ENCODE measurements at regions not wholly inside any gene's neighbourhood (a gene's known extent, or its start where the extent isn't known, plus 50 kb on each side); places are given as distances from the start of the nearest gene placed in this dataset.

DNA sequence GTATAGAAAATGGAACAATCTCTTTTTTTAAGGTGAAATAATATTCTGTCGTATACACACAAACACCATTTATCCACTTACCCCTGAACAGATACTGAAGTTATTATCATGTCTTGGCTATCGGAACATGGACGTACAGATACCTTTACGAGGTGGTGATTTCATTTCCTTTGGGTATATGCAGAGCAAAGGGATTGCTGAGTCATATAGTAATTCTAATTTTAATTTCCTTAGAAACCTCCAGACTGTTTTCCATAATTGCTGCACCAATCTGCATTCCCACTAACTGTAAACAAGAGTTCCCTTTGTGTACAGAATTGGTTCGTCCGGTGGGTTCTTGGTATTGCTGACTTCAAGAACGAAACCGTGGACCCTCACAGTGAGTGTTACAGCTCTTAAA, 179.4 kb downstream of the SHOX2 start:
- TF ChIP-seq, protein P1, sequence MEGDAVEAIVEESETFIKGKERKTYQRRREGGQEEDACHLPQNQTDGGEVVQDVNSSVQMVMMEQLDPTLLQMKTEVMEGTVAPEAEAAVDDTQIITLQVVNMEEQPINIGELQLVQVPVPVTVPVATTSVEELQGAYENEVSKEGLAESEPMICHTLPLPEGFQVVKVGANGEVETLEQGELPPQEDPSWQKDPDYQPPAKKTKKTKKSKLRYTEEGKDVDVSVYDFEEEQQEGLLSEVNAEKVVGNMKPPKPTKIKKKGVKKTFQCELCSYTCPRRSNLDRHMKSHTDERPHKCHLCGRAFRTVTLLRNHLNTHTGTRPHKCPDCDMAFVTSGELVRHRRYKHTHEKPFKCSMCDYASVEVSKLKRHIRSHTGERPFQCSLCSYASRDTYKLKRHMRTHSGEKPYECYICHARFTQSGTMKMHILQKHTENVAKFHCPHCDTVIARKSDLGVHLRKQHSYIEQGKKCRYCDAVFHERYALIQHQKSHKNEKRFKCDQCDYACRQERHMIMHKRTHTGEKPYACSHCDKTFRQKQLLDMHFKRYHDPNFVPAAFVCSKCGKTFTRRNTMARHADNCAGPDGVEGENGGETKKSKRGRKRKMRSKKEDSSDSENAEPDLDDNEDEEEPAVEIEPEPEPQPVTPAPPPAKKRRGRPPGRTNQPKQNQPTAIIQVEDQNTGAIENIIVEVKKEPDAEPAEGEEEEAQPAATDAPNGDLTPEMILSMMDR (IDR thresholded peaks at IDR 0.05; ENCODE audit: borderline replicate concordance, extremely low read depth, low read length, poor library complexity, severe bottlenecking) = no peak
- TF ChIP-seq EZH2 (IDR thresholded peaks at IDR 0.05; ENCODE audit: borderline replicate concordance, low read depth, low read length, severe bottlenecking) = no peak
